Liver (tissue), 8 donors: ENCODE measurements at regions not wholly inside any gene's neighbourhood (a gene's known extent, or its start where the extent isn't known, plus 50 kb on each side); places are given as distances from the start of the nearest gene placed in this dataset.

Experiments
- DNase-seq: peaks from one replicate; pipeline ENCODE4 v3.0.0-alpha.2; 2017; ENCODE audit warnings: low spot score
- H3K27ac ChIP-seq, 2 donors: one replicate each; pipeline ENCODE4 v1.7.0; 2013; ENCODE audit warnings: inconsistent platforms in 2 of 2, low read length in 2 of 2, control low read depth in 1 of 2, low read depth in 1 of 2, mild to moderate bottlenecking in 1 of 2
- H3K27me3 ChIP-seq, 4 donors: one replicate each; pipeline versions ENCODE4 v1.6.1 to v1.7.0; 2013; ENCODE audit warnings: low read length in 3 of 4, inconsistent platforms in 1 of 4, mild to moderate bottlenecking in 1 of 4, moderate library complexity in 1 of 4; ENCODE audit not compliant: control insufficient read depth in 4 of 4, insufficient read depth in 4 of 4
- H3K36me3 ChIP-seq, 4 donors: one replicate each; pipeline versions ENCODE4 v1.6.1 to v1.7.0; 2013; ENCODE audit warnings: low read length in 3 of 4, mild to moderate bottlenecking in 3 of 4, low read depth in 1 of 4, moderate library complexity in 1 of 4; ENCODE audit not compliant: control insufficient read depth in 4 of 4, insufficient read depth in 3 of 4
- H3K4me1 ChIP-seq, 4 donors: one replicate each; pipeline versions ENCODE4 v1.6.1 to v1.7.0; 2013; ENCODE audit warnings: low read length in 3 of 4, mild to moderate bottlenecking in 3 of 4, moderate library complexity in 1 of 4; ENCODE audit not compliant: control insufficient read depth in 4 of 4, insufficient read depth in 4 of 4
- H3K4me3 ChIP-seq, 3 donors: one replicate each; pipeline versions ENCODE4 v1.6.1 to v1.7.0; 2013; ENCODE audit warnings: low read length in 3 of 3, control low read depth in 1 of 3, low read depth in 1 of 3, mild to moderate bottlenecking in 1 of 3
- H3K9ac ChIP-seq, 2 donors: one replicate each; pipeline ENCODE4 v1.7.0; 2013; ENCODE audit warnings: low read length in 2 of 2, mild to moderate bottlenecking in 2 of 2, moderate library complexity in 2 of 2, control low read depth in 1 of 2, low read depth in 1 of 2
- H3K9me3 ChIP-seq, 4 donors: one replicate each; pipeline versions ENCODE4 v1.6.1 to v1.7.0; 2013; ENCODE audit warnings: low read length in 3 of 4; ENCODE audit not compliant: control insufficient read depth in 4 of 4
- EGR1 ChIP-seq, 2 donors: IDR thresholded peaks; 2 replicates each; pipeline ENCODE4 v1.6.1; 2016 to 2018; ENCODE audit warnings: antibody characterized with exemption in 2 of 2, low read depth in 2 of 2
- FOXA1 ChIP-seq: IDR thresholded peaks from 2 replicates; pipeline ENCODE4 v1.6.1; 2016; ENCODE audit warnings: antibody characterized with exemption
- FOXA2 ChIP-seq: IDR thresholded peaks from 2 replicates; pipeline ENCODE4 v1.6.1; 2016; ENCODE audit warnings: antibody characterized with exemption
- GABPA ChIP-seq, 2 donors: IDR thresholded peaks in 1 of 2; conservative IDR thresholded peaks in 1 of 2; 2 replicates each; pipeline ENCODE4 v1.6.1; 2016; ENCODE audit warnings: antibody characterized with exemption in 2 of 2, mild to moderate bottlenecking in 1 of 2, moderate library complexity in 1 of 2
- HNF4A ChIP-seq, 2 donors: conservative IDR thresholded peaks; 2 replicates each; pipeline ENCODE4 v1.6.1; 2016; ENCODE audit warnings: antibody characterized with exemption in 2 of 2, mild to moderate bottlenecking in 2 of 2
- HNF4G ChIP-seq: IDR thresholded peaks from 2 replicates; pipeline ENCODE4 v1.6.1; 2016; ENCODE audit warnings: antibody characterized with exemption
- JUND ChIP-seq, 2 donors: IDR thresholded peaks; 2 replicates each; pipeline ENCODE4 v1.6.1; 2016; ENCODE audit warnings: antibody characterized with exemption in 2 of 2
- NR2F2 ChIP-seq: IDR thresholded peaks from 2 replicates; pipeline ENCODE4 v1.6.1; 2016; ENCODE audit warnings: antibody characterized with exemption
- RAD21 ChIP-seq, 2 donors: IDR thresholded peaks; 2 replicates each; pipeline ENCODE4 v1.6.1; 2016; ENCODE audit warnings: antibody characterized with exemption in 2 of 2, mild to moderate bottlenecking in 2 of 2
- RXRA ChIP-seq, 2 donors: IDR thresholded peaks; 2 replicates each; pipeline ENCODE4 v1.6.1; 2017 to 2018; ENCODE audit warnings: antibody characterized with exemption in 2 of 2, mild to moderate bottlenecking in 1 of 2
- SP1 ChIP-seq: IDR thresholded peaks from 2 replicates; pipeline ENCODE4 v1.6.1; 2018; ENCODE audit warnings: antibody characterized with exemption, mild to moderate bottlenecking
- TAF1 ChIP-seq: conservative IDR thresholded peaks from 2 replicates; pipeline ENCODE4 v1.6.1; 2016; ENCODE audit warnings: antibody characterized with exemption, mild to moderate bottlenecking
- YY1 ChIP-seq: IDR thresholded peaks from 2 replicates; pipeline ENCODE4 v1.6.1; 2016; ENCODE audit warnings: antibody characterized with exemption, mild to moderate bottlenecking
- WGBS: extraction: QIAGEN DNeasy Blood & Tissue Kit; methylation state at CpG from one replicate; pipeline ENCODE4 v1.1.7; 2013; 5-methylcytosine and 5-hydroxymethylcytosine counted together
- TF ChIP-seq, protein P1 (sequence below): IDR thresholded peaks from 2 replicates; pipeline ENCODE4 v1.6.1; 2016; ENCODE audit warnings: antibody characterized with exemption, mild to moderate bottlenecking
- TF ChIP-seq, protein P2 (sequence below): IDR thresholded peaks from 2 replicates; pipeline ENCODE4 v1.6.1; 2016; ENCODE audit warnings: antibody characterized with exemption
- TF ChIP-seq, protein P3 (sequence below): IDR thresholded peaks from 2 replicates; pipeline ENCODE4 v1.6.1; 2016; ENCODE audit warnings: antibody characterized with exemption
- TF ChIP-seq, protein P4 (sequence below): IDR thresholded peaks from 2 replicates; pipeline ENCODE4 v1.6.1; 2016; ENCODE audit warnings: antibody characterized with exemption
- TF ChIP-seq, protein P5 (sequence below): fragments of 150-350 bp; IDR thresholded peaks from 2 replicates; pipeline ENCODE4 v1.5.1; 2017; ENCODE audit warnings: improper control_type of control experiment, low read depth, low read length; ENCODE audit not compliant: missing input control
- donor health status: healthy.
- donor health status: healthy.
- donor health status: healthy.
- donor health status: healthy.
- donor health status: healthy.

DNA sequence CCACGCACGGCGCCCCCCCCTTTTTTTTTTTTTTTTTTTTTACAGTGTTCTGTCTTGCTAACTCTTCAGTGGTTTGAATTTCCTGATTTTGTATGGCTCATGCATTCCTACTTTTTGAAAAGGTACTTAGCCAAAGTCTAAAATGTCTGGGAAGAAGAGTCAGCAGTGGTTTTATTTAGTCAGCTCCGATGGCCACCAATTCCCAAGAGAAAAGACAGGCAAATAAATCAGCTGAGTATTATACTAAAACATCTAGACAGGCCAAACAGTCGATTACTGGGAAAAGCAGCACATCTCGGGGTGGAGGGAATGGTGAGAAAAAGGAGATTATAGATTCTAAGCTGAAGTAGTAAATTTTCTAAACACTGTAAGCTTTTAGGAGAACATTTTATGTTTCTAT lies 192.5 kb upstream of the ZRANB2 start:
- TF ChIP-seq, protein P1, sequence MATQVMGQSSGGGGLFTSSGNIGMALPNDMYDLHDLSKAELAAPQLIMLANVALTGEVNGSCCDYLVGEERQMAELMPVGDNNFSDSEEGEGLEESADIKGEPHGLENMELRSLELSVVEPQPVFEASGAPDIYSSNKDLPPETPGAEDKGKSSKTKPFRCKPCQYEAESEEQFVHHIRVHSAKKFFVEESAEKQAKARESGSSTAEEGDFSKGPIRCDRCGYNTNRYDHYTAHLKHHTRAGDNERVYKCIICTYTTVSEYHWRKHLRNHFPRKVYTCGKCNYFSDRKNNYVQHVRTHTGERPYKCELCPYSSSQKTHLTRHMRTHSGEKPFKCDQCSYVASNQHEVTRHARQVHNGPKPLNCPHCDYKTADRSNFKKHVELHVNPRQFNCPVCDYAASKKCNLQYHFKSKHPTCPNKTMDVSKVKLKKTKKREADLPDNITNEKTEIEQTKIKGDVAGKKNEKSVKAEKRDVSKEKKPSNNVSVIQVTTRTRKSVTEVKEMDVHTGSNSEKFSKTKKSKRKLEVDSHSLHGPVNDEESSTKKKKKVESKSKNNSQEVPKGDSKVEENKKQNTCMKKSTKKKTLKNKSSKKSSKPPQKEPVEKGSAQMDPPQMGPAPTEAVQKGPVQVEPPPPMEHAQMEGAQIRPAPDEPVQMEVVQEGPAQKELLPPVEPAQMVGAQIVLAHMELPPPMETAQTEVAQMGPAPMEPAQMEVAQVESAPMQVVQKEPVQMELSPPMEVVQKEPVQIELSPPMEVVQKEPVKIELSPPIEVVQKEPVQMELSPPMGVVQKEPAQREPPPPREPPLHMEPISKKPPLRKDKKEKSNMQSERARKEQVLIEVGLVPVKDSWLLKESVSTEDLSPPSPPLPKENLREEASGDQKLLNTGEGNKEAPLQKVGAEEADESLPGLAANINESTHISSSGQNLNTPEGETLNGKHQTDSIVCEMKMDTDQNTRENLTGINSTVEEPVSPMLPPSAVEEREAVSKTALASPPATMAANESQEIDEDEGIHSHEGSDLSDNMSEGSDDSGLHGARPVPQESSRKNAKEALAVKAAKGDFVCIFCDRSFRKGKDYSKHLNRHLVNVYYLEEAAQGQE: no peak
- TF ChIP-seq RAD21 (IDR thresholded peaks at IDR 0.05) (no peak), TAF1 (no peak), YY1 (no peak), NR2F2 (no peak), SP1 (no peak), RXRA (IDR thresholded peaks at IDR 0.05) (no peak), GABPA (IDR thresholded peaks at IDR 0.05 in 1 of 2, conservative IDR thresholded peaks at IDR 0.05 in 1 of 2) (no peak), EGR1 (IDR thresholded peaks at IDR 0.05; ENCODE audit: low read depth in 2 of 2) (no peak), HNF4A (conservative IDR thresholded peaks at IDR 0.05) (no peak), FOXA1 (no peak), FOXA2 (no peak), JUND (IDR thresholded peaks at IDR 0.05) (no peak), HNF4G (no peak)
- TF ChIP-seq, protein P2, sequence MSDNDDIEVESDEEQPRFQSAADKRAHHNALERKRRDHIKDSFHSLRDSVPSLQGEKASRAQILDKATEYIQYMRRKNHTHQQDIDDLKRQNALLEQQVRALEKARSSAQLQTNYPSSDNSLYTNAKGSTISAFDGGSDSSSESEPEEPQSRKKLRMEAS: no peak
- TF ChIP-seq, protein P3, sequence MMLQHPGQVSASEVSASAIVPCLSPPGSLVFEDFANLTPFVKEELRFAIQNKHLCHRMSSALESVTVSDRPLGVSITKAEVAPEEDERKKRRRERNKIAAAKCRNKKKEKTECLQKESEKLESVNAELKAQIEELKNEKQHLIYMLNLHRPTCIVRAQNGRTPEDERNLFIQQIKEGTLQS: no peak
- TF ChIP-seq, protein P4, sequence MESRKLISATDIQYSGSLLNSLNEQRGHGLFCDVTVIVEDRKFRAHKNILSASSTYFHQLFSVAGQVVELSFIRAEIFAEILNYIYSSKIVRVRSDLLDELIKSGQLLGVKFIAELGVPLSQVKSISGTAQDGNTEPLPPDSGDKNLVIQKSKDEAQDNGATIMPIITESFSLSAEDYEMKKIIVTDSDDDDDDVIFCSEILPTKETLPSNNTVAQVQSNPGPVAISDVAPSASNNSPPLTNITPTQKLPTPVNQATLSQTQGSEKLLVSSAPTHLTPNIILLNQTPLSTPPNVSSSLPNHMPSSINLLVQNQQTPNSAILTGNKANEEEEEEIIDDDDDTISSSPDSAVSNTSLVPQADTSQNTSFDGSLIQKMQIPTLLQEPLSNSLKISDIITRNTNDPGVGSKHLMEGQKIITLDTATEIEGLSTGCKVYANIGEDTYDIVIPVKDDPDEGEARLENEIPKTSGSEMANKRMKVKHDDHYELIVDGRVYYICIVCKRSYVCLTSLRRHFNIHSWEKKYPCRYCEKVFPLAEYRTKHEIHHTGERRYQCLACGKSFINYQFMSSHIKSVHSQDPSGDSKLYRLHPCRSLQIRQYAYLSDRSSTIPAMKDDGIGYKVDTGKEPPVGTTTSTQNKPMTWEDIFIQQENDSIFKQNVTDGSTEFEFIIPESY: no peak
- TF ChIP-seq, protein P5, sequence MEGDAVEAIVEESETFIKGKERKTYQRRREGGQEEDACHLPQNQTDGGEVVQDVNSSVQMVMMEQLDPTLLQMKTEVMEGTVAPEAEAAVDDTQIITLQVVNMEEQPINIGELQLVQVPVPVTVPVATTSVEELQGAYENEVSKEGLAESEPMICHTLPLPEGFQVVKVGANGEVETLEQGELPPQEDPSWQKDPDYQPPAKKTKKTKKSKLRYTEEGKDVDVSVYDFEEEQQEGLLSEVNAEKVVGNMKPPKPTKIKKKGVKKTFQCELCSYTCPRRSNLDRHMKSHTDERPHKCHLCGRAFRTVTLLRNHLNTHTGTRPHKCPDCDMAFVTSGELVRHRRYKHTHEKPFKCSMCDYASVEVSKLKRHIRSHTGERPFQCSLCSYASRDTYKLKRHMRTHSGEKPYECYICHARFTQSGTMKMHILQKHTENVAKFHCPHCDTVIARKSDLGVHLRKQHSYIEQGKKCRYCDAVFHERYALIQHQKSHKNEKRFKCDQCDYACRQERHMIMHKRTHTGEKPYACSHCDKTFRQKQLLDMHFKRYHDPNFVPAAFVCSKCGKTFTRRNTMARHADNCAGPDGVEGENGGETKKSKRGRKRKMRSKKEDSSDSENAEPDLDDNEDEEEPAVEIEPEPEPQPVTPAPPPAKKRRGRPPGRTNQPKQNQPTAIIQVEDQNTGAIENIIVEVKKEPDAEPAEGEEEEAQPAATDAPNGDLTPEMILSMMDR: no peak
- no peaks in the 10 kb centered on the region for H3K36me3 ChIP-seq
- 82% methylated on average over 5 of the region's 6 CpGs for WGBS

More for the DNA sequence above, 192.5 kb upstream of the ZRANB2 start:
- Histone ChIP-seq H3K27ac (no peak overlapping the region), H3K4me1 (no peaks in the 10 kb centered on the region), H3K9ac (no peak overlapping the region), H3K9me3 (no peaks in the 10 kb centered on the region), H3K27me3 (no peaks in the 10 kb centered on the region), H3K4me3 (no peak overlapping the region)
- no peak for DNase-seq
